HG03378 (cell line): ENCODE measurements at regions not wholly inside any gene's neighbourhood (a gene's known extent, or its start where the extent isn't known, plus 50 kb on each side); places are given as distances from the start of the nearest gene placed in this dataset.

Experiments used
- ATAC-seq: cut with Tn5 transposase; IDR thresholded peaks from one replicate; pipeline ENCODE4 v1.9.1; 2021; ENCODE audit warnings: mild to moderate bottlenecking, moderate library complexity; ENCODE audit not compliant: unreplicated experiment

DNA sequence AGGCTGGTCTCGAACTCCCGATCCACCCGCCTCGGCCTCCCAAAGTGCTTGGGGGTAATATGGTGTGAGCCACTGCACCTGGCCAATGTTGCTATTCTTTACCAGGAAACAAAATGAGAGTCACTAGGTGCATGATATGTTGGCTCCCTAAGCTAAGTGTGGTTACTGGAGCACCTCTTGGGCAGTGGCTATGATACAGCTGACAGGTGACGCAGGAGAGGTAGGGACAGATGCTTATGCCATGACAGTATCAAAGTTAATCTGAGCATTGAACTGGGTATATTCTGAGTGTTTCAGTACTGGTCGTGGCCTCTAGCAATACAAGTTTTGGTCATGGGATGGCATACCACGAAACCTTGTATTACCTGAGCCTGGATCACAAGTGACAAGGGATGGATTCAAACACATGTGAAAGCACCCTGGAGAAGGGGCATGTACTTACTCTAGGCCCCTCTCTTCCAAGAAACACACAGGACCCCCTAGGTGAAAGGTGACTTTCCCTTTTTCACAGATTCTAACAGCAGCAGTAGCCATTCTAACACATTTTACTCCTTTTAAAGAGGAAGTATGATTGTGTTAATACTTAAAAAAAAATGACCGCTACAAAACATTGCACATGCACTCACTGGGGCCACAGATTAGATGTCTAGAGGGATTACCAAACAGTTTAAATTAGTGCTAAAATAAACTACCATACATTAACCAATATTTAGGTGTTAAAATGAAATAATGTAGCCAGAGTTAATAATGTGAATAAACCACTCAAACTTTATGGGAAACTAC is 467.3 kb downstream of the SHQ1 start:
- no peak for ATAC-seq

DNA sequence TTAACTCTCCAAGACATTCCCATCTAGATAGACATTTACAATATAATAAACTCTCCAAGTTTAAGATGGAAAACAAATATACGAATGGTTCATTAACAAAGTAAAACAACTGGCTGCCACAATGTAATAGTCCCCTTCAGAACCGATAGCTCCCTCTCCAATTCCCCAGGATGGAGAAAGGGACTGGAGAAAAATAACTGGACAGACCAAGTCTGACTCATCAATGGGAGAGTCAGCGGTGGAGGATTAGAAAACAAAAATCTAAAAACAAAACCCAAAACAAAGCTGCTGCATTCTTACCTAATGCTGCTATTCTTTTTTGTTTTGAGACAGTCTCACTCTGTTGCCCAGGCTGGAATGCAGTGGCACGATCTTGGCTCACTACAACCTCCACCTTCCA is 468.1 kb downstream of the SHQ1 start:
- no peak for ATAC-seq

DNA sequence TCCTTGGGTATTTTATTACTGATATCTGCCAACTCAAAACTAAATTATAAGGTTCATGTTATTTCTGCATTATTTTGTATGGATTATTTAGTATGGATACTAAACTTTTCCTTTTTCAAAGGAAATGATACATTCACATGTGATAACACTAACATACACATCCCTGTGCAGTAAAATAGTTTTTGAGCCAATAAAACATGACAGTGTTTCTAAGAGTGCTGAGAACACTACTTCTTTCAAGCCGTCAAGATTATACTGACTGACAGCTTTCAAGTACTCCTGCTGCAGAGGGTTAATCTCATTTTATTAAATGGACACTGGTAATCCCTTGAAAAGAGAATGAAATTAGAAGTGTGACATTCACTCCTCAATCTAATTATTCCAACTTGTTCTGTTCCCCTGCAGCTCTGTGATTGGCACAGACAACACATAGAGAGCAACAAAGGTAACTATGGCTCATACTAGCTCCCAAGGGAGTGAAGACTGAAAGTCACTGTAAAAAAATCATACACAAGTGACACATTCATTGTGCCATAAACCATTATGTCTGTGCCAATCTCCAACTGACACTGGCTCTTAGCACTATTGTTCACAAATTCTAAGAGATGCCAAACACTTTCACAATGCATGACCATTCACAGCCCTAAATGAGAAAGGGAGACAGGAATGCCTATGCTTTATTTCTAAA is 468.6 kb downstream of the SHQ1 start:
- ATAC-seq, result no peak

DNA sequence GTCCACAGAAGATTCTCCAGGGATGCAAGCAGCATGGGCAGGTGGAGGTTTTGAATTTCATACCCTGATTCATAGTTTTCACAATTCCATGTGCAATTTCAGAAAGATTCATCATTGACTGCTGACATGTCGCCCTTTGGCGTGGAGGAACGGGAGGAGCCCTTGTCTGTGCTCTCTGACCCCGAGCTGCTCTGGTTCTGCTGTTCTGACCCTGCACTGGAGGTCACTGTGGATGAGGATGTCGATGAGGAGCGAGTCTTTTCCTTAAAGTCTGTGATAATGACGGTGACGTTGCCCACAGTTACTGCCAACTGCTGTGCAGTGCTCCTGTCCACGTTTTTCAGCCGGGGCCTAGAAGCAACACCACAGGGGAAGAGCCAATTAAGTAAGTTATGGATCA is 470.0 kb downstream of the SHQ1 start:
- ATAC-seq, result no peak

DNA sequence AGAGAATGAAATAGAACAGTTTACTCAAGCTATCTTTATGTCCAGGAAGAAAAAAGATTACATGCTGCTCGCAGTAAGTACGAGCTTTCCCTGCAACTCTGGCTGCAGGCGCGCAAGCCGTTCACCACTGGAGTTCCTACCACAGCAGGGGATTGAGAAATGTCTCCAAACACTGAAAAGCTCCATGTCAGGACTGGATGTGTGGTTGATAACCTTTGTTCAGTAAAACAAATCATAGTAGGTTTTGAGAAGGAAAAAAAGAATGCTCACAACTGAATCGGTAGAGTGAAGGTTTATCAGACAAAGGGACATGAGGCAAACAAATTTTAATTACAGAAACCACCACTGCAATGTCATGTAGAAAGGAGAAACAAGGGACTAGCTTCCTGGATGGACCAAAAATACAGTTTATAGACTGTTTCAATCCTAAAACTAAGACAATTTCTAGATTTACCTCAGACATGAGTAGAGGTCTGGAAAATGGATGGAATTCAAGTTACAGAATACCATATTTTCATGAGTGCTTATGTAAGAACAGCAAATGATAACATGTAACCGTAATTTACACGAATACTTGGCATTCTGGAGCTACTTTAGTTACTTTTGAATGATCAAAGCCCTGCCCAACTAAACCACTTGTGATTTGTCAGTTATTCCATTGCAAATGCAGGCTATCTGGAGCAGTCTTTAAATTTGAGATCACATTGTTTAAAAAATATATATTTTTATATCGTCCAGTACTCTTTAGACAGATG is 471.1 kb downstream of the SHQ1 start:
- ATAC-seq, result no peak

DNA sequence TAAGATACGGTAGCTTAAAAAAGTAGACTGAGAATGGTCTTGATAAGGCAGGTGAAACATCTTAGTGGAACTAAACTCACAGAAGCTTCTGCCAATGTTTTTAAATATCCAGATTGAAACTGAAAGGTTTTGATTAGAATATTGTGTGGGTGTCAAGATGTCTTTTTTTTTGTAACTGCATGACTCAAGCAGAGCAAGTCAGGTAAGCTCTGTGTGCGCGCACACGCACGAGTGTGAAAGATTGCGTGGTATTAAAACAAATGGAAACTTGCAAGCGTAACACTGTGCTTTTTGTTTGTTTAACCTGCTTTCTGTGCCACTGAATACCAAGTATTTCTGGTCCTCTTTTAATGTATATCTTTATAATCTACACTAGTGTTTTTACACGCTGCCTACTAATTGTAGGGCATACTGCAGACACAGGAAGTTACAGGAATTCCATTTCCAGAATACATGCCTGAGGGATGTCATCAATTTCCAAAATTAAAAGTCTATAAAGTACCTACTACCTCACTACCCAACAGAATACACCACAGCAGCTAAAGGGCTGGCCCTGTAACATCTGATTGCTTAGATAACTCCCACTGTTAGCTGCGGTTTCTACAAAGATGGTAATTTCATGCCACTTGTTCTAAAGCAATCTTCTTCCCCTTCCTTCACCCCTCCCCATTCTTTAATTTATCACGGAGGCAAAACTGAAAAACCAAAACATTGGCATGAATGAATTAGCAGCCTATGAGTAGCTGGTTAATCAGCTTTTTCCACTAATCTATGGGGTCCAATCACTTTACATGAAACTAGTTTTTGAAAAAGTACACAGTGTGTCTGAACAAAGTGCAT is 472.8 kb downstream of the SHQ1 start:
- peak; percentile 58 for ATAC-seq

DNA sequence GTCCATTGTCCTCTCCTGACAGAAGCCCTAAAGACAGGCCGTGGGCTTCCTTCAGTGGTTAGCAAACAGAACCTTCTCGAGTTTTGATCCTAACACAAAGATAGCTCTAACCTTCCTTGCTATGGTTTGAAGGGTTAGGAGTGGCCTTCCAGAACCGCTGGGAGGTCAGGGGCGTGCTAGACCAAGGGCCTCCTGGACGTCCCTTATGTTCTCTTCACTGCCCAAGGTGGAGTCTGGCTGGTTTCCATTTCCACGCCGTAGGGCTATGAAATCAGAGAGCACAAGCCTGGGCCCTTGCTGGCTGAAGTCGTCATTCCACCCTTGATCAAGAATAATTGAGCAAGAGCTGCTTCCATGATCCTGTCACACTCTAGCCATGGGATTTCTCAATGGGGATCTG is 475.1 kb downstream of the SHQ1 start:
- ATAC-seq, result no peak

DNA sequence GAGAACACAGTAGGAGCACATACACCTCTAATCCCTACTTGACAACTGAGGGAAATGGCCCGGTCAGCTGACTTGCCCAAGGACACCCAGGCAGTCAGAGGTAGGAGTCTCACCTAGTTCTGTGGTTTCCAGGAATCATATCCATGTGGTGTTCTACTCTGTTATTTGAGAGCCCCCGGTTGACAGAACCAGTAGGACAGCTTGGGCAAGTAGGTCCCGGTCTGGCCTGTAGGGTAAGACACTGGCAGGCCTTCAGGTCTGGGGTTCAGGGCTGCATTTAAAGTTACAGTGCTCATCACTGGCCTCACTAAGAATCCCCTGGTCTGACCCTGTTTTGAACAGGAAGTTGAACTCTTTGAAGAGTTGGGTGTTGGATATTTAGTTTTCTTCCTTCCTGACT is 476.1 kb downstream of the SHQ1 start:
- no peak for ATAC-seq

DNA sequence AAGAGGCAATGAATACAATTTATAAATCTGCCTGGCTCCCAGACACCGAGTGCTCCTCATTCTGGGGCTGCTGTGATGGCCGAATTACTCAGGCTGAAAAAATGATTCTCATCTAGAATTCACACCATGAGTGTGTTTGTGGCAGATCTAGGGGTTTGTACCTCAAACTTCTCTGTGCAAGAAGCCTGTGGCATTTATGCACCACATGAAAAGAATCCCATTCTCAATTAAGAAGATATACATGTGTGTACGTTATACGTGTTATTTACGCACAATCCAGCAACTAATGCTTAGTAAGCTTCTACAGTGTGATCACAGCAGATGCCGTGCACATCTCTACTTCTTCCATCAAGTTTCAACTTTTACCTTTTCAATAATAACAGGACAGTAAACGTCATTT is 476.8 kb downstream of the SHQ1 start:
- ATAC-seq, result no peak

DNA sequence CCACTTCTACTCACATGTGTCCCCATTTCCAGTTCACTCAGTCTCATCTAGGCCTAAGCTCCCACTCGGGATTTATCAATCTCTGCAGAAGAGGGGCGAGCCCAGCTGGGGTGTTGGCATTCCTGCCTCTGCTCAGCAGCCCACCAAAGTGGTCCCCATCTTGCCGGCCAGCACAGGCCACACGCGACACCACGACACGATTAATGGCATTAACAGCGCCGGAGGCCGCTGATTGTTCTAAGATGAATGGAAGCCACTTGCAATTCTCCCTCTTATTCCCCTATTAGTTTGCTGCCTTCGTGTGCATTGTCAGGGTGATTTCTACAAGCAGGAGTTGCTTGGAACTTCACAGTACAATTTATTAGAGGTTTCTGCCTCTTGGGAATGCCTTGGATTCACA is 477.3 kb downstream of the SHQ1 start:
- ATAC-seq, result no peak

DNA sequence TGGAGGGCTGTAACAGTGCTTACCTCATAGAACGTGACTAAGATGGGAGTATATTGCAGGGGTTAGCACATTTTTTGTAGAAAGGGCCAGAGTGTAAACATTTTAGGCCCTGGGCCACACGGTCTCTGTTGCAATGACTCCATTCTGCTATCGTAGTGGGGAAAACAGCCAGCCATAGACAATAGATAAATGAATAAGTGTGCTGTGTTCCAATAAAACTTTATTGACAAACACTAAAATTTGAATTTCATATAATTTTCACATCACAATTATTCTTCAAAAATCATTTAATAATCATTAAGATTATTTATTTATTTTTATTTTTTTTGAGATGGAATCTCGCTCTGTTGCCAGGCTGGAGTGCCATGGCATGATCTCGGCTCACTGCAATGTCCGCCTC is 478.6 kb downstream of the SHQ1 start:
- ATAC-seq, result no peak

DNA sequence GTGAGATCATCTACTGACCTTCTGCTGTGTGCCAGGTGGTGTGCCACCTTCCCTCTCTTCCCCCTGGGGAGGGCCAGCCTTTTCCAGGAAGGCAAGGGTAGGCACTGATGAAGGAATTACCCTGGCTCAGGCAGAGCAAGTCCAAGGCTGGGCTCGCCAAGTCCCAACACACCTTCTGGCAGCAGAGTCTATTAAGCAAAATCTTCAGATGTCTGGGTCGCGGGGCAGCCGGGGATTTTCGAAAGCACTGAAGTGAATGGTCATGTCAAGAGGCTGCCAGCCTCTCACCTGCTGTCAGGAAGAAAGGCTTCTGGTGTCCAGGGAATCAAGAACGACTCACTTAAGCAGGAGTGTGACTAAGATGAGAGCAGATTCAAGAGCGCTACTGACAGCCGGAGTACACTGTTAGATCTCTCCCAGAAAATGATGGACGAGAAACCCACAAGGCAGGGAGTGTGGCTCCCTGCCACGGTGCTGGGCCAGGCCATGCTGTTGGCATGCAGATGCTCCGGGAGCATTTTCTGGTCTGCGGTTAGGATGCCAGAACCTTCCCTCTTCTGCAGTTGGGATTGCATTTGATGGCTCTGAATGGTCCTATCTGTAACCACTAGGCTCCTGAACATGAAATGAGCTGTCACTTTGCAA is 479.8 kb downstream of the SHQ1 start:
- ATAC-seq, result no peak

DNA sequence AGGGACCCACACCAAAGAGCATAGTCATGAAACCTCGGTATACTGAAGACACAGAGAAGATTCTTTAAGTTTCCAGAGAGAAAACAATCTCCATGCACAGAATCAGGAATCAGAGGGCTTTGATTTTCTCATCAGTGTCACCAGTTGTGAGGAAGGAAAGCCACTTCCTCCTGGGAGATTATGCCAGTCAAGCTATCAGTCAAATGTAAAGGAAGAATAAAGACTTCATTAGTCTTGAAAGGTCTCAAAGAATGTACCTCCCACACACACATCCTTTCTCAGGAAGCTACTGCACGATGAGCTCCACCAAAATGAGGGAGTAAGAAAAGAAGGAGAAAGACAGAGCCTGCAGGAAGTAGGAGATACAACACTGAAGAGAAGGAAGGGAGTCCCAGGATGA is 486.3 kb downstream of the SHQ1 start:
- ATAC-seq, result no peak

DNA sequence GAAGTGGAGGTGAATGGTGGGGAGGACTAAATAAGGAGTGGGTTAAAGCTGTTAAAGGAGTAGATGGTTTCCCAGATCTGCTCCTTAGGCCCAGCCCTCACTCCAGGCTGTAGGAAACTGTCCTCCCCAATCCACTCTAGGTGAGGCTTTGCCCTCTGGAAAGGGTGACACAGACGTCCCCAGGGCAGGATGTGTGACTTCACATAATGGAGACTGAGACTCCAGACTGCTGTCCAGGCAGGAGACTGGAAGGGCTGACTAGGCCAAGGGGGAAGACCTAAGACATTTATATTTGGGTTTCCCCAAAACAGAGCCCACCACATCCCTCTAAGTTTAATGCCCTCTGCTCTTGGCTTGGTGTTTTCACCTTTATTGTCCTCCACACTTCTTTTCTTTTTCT is 488.5 kb downstream of the SHQ1 start:
- no peak for ATAC-seq

DNA sequence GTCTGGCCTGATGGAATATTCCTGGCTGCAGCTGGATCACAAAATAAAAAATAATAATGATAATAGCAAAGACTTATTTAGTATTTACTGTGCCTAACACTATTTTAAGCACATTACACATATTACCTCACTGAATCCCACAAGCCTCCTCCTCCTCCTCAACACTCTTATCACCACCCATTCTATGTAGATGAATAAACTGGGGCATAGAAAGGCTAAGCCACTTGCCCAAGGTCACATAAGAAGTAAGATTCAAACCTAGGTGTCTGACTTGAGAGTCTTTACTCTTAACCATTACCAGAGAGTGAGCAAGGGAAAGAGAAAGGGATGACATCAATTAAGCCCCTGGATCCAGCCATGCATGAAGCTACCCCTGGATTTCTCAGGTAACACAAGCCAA is 493.1 kb downstream of the SHQ1 start:
- ATAC-seq, result no peak

DNA sequence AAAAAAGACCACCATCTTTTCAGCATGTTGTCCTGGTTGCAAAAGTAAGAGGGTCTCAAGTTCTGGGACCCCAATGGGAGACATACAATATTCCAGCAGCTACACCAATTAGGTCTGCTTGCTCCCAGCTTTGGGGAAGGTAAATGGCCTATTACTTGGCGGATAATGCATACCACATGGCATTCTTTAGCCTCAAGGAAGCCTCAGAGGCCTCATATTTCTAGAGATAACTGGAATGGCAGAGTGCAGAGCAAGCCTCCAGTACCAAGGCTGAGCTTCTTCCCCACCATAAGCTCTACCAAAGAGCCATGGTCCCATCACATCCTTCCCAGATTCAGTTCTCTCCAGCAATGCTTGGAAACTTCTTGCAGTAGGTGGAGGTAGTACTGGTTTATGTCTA is 493.8 kb downstream of the SHQ1 start:
- ATAC-seq, result no peak

DNA sequence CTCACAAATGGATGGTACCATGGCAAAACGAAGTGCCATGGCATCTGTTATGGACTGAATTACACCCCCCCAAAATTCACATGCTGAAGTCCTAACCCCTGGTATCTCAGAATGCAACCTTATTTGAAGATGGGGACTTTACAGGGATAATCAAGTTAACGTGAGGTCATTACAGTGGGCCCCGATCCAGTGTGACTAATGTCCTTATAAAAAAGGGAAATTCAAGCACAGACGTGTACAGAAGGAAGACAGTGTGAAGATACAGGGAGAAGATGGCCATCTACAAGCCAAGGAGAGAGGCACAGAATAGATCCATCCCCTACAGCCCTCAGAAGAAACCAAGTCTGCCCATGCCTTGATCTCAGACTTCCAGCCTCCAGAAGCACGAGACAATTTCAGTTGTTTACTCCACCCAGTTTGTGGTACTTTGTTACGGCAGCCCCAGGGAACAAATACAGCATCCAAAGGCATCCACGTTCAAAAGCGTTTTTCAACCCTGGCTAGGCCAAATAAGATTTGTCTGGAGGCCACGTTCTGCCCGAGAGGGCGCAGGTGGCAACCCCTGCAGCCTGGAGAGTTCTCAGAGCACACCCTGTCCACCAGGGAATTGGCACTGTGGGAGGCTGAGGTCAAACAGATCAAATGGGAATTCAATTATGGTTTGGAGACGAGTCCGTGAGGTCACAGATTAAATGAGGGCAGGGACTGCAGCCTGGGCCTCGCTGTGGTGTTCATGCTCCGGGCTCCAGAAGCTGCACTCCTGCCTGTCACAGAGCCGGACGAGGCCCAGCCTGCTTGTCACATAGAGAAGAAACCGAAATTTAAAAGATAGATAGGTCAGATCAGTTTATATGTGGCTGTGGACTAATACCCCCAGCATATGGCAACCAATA is 494.8 kb downstream of the SHQ1 start:
- ATAC-seq, result no peak

DNA sequence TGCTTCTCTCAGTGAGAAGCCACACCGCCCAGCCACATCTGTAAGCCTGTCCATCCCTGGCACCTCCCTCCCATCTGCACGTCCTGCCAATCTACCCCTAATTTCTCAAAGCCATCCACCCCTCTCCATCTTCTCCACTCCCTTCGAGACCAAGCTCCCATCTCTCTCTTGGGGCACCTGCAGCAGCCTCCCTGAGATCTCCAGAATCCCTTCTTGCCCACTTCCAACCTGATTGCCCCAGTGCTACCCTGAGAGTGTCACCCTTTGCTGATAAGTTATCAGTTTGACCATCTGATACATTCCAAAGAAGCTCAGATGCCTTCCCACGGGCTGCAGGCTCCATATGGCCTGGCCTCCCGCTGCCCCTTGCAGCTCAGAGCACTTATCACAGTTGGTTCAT is 496.1 kb downstream of the SHQ1 start:
- no peak for ATAC-seq

DNA sequence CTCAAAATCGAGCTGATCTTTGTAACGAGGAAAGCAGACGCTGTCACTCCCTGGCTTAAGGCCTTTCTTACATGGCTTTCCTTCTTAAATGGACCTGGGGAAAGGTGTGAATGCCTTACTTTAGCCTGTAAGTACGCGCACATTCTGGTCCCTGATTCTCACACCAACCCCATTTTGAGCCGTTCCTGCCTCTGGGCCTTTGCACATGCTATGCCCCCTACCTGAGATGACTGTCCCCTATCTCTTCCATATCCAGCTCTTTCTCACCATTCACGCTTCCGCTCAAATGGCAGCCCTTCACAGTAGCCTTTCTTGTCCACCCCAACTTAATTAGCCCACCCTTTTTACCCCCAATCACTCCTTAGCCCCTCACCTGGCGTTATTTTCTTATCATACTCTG is 496.7 kb downstream of the SHQ1 start:
- no peak for ATAC-seq
